ENCODE measurements at regions not wholly inside any gene's neighbourhood (a gene's known extent, or its start where the extent isn't known, plus 50 kb on each side); places are given as distances from the start of the nearest gene placed in this dataset.

DNA sequence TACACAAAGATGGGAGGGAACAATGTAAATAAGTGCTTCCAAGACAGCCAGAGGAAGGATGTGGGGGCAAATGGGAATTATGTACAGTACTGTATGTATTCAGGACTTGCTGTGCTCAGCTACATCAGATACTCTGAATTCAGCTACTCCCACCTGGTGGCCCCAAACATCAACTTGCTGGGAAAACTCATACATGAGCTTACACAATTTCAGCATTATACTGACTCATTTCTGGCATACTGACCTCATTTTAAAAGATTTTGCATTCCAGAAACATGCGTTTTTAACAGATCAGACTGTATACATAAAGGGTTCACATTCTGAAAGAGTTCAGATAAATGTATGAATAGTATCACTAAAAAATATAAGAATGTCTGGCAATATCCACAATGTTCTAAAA, 59.7 kb downstream of the GPX5 start:
- no peak for FAIRE-seq
- DNase-seq (ENCODE audit: low spot score in 2 of 2), result no peak

DNA sequence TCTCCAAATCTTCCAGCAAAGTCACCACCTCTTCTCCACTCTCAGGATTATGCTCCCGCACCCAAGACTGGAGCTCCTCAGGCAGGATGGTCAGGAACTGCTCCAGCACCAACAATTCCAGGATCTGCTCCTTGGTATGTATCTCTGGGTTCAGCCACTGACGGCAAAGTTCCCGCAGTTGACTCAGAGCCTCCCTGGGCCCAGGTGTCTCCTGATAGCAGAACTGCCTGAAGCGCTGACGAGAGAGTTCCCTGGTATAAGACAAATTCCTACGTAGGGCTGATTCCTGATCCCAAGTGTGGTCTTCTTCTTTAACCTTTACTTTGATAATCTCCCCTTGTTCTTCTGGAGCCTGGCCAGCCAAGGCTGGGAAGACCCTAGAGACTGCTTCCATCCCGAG, 60.6 kb downstream of the GPX5 start:
- FAIRE-seq, result no peak
- DNase-seq (ENCODE audit: low spot score in 2 of 2), result no peak

DNA sequence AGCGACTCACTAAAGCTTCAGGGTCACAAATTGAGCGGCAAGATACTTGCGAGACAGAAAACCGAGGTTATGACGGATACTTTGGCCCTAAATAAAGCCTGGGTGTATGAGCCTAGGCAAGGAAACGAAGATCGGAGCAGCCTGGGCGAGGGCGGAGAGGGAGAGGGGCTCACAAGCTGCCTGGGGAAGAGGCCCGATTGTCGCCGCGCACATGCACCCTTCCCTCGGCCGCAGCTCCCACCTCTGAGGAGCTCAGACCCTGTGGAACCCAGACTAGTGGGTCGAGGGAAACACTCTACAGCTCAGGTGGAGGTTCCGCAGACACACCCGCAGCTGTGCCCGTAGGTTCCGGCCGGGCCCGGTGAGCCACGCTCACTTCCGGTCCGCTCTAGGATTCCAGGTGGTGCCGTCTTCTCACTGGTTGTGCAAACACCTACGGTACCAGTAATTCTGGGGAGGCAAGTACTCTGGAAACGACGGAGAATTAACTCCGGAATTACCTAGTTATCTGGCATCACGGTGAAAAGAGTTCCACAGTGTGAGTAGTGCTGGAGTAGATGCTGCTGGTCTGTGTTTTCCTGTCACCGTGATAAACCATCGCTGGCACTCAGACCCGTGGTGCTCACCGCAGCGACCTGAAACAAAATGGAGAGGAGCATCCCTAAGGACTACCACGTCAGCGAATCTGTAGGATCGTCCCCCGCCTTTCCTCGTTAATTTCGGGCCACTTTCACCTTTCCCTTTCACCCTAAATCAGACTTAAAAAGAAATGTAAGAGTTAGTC, 61.5 kb downstream of the GPX5 start:
- FAIRE-seq (no peak), DNase-seq (ENCODE audit: low spot score in 2 of 2) (no peak)

DNA sequence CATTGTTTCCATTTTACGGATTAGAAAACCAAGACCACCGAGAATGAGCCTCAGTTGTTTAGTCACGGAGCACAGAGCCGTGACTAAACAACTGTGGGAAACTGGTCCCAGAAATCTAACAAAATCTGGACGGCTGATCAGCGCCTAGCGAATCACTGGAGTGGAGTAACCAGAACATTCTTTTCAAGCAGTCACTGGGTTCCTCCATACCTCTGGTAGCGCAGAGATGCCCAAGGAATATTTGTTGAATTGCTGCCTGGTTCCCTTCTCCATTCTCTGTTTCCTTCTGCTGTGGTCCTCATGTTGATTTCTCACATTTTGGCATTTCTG, 62.0 kb downstream of the GPX5 start:
- DNase-seq (ENCODE audit: low spot score in 2 of 2), result no peak
- no peak for FAIRE-seq

DNA sequence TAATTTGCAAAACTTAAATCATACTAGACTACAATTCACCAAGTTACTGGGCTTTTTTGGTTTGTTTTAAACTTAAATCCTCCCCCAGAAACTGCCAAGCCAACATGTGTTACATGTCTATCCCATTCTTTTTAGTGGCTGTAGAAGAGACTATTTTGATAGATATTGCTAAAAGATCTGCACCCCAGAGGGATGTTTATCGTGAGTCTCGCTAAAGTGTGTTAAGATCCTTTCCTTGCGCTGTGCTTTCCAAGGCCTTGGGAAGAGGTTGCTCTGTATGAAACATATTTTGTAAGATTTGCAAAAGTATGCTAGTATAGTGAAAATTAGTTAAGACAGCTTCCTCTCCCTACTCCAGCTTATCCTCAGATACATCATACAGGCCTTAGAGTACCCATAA, 63.0 kb downstream of the GPX5 start:
- DNase-seq (ENCODE audit: low spot score in 2 of 2), result no peak
- no peak for FAIRE-seq

DNA sequence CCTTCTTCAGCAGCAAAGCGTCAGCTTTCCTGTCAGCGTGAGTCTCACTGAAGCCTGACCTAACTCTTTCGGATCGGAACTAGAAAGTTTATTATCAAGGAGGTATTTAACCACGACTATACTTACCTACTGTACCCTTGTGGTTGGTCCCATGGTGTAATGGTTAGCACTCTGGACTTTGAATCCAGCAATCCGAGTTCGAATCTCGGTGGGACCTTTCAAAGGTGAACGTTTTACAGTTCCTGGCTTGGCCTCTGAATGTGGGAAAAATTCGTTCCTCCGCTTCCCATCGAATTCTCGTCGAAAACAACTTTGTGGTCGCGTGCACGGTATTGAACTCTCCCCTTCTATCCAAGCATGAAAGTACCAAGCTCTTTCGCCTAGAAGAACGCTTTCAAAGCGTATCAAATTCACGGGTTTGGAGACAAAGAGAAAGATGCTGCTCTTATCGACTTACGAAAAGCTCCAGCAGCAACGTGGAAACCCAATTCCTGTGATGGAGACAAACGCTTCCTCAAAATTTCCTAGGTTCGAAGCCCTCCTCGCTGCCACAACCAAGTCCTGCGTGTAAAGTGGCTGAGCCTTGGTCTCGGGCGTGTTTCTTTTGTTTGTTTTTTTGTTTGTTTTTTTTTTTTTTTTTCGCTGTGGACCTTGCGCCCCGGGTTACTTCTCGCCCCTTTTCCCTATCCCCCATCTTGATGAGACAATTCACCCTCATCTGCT, 63.7 kb downstream of the GPX5 start:
- DNase-seq (ENCODE audit: low spot score in 2 of 2), result no peak
- FAIRE-seq, result no peak

DNA sequence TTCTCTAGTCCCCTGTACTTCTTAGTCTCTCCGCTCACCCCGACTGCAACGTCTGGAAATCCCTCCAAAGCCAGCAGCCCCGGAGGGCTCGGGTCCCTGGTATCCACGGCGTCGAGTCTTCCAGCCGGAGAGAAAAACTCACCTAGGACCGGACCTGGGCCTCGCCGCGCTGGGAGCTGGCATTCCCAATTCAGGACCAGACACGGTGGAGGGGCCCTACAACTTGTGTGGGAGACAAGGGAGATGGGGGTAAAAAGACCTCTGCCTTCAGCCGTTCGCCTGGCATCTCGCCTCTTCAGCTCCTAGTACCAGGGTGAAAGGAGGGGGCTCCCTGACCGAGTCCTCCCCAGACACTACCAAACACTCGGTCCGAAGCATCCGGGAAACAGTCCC, 64.3 kb downstream of the GPX5 start:
- no peak for DNase-seq (ENCODE audit: low spot score in 2 of 2)
- FAIRE-seq, result no peak

DNA sequence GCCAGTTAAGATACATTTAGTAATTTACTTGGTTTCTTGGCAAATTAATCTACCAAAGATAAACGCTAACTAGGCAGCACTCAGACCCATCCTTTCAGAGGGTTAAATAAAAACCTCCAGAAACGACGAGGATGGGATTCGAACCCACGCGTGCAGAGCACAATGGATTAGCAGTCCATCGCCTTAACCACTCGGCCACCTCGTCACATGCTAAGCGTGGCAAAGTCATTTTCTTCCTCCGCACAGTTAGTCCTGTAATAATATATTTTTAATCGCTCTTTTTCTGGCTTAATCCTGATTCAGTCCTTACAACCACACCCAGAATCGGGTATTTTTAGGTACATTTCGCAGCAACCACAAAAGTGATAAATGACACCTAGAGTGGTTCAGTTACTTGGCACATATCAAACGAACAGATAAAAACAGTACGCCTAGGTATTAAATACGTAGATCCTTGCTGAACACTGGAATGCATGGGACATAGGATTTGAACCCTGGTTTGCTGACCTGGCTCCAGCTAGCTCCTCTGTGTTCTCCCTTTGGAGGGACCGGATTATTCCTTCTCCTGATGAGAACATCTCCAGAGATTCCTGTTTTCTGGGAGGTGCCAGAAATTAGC, 71.6 kb downstream of the GPX5 start:
- FAIRE-seq, result no peak

DNA sequence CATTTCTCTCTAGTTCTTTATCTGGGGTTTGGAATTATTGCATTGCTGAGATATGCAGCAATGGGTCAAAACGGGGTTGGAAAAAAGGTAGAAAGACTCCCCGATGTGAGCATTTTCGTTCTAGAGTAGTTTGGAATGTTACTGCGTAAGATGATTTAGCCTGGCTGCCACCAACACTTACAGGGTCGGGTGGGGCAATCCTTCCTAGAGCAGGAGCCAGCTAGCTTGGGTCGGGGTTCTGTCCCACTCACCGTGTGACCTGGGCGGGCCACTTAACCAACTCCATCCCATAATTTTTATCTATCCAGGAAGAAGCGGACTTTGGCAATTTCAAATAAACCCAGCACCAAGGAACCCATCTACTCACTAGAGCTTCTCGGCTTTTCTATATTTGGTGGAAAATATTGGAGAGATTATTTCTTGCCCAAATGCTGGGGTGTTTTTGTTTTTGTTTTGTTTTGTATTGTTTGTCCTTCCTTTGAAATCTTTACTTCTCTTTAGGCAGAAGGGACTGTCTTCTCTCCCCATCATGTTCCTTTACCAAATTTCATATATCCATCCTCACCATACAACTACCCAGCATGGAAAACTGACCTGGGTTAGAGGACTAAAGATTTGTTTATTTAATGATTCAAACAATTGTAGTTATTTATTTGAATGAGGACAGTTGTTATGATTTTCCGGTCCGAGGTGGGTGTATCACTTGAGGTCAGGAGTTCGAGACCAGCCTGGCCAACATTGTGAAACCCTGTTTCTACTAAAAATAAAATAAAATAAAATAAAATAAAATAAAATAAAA, 72.4 kb downstream of the GPX5 start:
- no peak for DNase-seq (ENCODE audit: low spot score in 2 of 2)
- no peak for FAIRE-seq

More for the DNA sequence above, 71.6 kb downstream of the GPX5 start:
- no peak for DNase-seq (ENCODE audit: low spot score in 2 of 2)

DNA sequence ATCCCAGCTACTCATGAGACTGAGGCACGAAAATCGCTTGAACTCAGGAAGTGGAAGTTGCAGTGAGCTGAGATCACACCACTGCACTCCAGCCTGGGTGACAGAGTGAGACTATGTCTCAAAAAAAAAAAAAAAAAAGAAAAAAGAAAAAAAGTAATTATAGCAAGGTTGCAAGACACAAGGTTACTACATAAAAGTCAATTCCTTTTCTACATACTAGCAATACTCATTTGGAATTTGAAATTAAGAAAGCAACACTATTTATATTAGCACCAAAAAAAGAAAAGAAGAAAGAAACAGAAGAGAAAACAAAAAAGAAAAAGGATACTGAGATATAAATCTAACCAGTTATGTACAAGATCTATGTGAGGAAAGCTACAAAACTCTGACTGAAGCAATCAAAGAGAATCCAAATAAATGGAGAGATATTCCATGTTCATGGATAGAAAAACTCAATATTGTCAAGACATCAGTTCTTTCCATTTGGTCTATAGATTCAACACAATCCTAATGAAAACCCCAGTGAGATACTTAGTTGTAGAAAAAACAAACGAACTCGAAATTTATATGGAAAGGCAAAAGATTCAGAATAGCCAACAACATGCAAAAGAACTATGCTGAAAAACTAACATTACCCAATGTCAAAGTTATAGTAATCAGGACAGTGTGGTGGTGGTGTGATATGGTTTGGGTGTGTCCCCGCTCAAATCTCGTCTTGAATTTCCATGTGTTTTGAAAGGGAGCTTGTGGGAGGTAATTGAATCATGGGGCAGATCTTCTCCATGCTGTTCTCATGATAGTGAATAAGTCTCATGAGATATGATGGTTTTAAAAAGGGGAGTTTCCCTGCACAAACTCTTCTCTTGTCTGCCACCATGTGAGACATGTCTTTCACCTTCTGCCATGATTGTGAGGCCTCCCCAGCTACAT, 73.3 kb downstream of the GPX5 start:
- DNase-seq (ENCODE audit: low spot score in 2 of 2) (no peak), FAIRE-seq (no peak)

DNA sequence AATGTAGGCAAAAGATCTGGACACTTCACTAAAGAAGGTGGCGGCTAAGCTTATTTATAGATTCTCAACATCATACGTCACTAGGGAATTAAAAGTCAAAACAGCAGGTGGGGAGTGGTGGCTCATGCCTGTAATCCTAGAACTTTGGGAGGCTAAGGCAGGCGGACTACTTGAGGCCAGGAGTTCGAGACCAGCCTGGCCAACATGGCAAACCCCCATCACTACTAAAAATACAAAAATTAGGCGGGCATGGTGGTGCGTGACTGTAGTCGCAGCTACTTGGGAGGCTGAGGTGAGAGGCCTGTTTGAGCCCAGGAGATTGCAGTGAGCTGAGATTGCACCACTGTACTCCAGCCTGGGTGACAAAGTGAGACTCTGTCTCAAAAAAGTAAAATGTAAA, 74.6 kb downstream of the GPX5 start:
- DNase-seq (ENCODE audit: low spot score in 2 of 2), result no peak
- FAIRE-seq, result no peak

DNA sequence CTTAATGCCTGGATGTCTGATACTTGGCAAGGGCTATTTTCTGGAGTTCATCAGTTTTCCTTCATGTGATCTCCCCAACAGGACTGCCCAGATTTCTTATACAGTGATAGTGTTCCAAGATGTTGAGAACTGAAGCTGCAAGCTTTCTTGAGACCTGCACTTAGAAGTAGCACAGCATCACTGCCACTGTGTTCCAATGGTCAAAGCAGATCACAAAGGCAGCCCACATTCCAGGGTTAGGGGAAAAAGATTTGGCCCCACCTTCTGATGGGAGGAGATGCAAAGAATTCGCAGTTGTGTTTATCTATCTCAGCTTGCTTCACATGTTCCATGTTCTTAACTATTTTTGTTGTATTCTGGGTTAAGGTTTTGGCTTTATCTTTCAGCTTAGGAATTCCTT, 78.2 kb downstream of the GPX5 start:
- no peak for DNase-seq (ENCODE audit: low spot score in 2 of 2)
- FAIRE-seq, result no peak

DNA sequence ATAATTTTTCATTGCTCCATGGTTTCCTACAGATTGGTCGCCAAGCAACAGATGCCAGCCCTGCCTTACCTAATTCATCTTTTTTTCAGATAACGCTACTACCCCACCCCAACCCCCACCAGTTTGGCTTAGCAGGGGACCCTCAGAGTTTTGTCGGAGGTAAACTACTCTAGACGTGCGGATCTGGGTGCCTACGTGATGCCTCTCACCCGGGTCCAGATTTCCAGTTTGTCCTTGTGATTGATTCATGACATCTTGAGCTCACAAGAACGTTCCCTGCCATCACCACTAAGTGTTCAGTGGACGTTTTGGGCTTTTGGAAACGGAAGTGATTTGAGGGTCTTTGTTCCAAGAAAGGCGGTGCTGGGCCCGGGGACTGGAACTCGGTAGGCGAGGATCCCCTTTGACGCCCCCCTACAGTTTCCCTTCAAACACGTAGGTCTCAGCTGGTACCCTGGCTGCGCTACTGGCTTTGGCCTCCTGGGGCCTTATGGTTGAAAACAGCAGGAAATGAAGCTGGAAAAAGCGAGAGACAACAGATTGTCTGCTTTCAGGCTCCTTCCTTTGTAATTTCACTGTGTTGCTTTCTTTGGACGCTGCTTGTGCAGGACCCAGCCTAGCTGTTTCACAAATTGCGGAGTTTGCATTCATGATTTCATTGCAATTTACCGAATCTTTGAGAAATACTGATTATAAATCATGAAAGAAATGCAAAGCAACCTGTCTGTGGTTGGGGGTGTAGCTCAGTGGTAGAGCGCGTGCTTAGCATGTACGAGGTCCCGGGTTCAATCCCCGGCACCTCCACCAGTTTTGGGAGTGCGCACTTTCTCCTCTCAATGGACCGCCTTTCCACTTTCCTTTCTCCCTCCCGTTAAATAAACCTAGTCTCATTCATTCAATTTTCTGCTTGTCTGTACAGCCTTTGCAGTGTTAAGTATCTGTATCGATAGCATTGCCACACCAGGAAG, 81.0 kb downstream of the GPX5 start:
- DNase-seq (ENCODE audit: low spot score in 2 of 2), result peak; percentile 33 to 45
- FAIRE-seq, result no peak

DNA sequence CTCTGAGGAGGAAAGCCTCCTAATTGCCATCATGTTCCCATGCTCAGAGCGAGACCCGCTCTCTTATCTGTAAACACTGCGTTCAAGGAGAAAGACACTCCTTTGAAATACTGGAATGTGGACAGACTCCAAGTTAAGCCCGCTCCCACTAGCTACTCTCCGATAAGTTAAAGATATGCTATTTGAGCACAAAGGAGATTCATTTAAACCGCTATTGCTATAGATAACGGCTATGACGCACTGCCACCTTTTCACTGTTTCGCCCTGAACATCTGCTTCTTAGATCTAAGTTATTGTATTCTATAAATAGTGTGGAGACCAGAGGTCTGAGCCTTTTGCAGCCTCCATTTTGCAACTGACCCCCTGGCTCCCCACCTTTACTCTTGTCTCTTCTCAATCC, 82.3 kb downstream of the GPX5 start:
- no peak for DNase-seq (ENCODE audit: low spot score in 2 of 2)
- FAIRE-seq, result no peak

DNA sequence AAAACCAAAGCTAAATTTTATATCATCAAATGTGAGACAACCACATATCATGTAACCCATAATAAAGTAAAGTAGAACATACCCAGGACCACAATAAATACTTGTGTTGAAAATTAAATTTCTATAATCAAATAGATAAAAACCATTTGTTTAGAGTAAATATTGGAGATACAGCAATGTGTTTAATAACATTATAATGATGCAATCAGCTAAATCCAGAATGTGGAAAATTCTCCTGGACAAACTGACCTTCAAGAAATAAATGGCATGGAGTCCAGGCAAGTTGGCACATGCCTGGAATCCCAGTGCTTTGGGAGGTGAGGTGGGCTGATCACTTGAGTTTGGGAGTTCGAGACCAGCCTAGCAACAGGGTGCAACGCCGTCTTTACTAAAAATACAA, 84.0 kb downstream of the GPX5 start:
- DNase-seq (ENCODE audit: low spot score in 2 of 2), result no peak
- no peak for FAIRE-seq

DNA sequence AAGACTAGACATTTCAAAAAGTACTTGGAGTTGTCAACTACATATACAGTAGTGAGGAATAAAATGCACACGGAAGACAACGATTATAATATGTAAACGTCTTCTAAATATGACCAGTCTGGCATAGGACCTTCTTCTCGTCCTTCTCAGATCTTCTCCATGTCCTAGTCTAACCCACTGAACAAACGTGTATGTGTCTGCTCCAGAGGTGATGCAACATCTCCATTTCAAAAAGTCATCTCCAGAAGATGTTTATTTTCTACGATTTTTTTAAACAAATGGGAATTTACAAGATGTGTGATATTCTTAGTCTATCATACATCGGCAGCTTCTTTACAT, 89.9 kb downstream of the GPX5 start:
- FAIRE-seq (no peak), DNase-seq (ENCODE audit: low spot score in 2 of 2) (no peak)

DNA sequence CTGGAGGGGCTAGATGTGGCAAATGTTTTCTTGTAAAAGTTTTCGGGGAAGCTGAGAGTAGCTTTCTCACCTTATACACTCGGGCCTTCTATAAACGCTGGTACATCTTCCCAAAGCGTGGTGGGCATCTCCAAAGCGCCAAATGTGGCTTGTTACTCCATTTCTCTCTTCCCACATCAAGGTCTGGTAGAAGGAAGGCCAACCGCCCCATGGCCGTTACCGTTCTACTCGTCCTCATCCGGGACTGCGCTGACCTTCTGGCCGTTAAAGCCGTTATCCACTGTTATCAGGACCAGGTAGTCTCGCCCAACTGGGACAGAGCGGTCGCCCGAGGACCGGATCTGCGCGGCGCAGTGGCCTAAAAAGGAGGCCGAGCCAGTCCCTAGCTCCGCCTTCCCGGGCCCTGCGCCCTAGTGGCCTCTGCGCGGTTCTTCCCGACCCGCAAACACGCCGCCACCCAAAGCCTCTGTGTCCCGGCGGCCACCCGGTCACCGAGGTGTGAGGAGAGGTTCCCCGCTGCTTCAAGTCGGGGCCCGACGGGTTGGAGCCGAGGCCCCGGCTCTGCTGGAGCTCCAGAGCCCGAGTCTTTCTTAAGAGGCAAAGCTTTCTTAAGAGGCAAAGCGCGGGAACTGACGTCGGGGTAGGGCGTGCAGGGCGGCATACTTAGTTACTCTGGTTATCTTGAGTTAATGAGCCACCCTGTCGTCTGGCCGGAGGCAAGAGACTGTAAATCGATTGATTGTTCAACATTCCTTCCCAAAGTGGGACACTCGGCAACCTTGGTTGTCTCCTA, 90.5 kb downstream of the GPX5 start:
- FAIRE-seq, result no peak
- DNase-seq (ENCODE audit: low spot score in 2 of 2), result no peak

DNA sequence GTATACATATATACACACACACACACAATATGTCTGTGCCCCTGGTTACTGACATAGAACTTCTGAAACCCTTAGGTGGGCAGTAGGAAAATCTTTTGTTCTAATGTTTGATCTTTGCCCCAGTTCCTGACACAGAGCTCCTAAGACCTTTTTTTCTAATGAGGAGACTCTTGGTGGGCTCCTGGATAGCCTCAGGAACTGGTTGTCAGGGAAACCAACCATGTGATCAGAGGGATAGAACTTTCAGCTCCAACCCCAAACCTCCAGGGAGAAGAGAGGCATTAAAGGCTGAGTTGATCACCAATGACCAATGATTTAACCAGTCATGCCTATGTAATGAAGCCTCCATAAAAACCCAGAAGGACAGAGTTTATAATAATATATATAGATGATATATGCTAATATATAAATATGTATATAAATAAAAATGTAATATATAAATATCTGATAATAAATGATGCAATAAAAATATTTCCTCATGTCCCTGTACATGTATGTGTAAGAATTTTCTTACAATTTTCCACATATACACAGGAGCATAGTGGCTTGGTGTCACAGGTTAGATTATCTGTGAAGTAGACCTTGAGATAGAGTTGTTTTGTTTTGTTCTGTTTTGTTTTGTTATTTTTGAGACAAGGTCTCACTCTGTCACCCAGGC, 93.3 kb downstream of the GPX5 start:
- FAIRE-seq (no peak), DNase-seq (ENCODE audit: low spot score in 2 of 2) (no peak)

Measured in frontal cortex (tissue), 3 donors.